Nucleus accumbens (tissue), 56 donors: ENCODE measurements at regions not wholly inside any gene's neighbourhood (a gene's known extent, or its start where the extent isn't known, plus 50 kb on each side); places are given as distances from the start of the nearest gene placed in this dataset.
"Not testable (repeated sequence)": the region's sequence is repeated elsewhere in the genome, so short reads cannot be mapped to it uniquely, and the experiment has no call there.

ENCODE experiments used
- DNase-seq, 56 donors: peaks; one replicate each; lab custom pipeline; 2025; lab: John Stamatoyannopoulos, UW

- no peak for DNase-seq
Observed at GRCh38 chr3:110504401-110504800, 567.2 kb upstream of the NECTIN3 start.

- no peak for DNase-seq
Observed at GRCh38 chr3:110504901-110505300, 566.7 kb upstream of the NECTIN3 start.

- DNase-seq, result no peak
Observed at GRCh38 chr3:110506890-110507289, 564.7 kb upstream of the NECTIN3 start.

GRCh38 chr3:110507570-110507969 lies 564.0 kb upstream of the NECTIN3 start:
- not testable (repeated sequence) for DNase-seq

GRCh38 chr3:110512961-110513360 lies 558.7 kb upstream of the NECTIN3 start:
- DNase-seq, result no peak

GRCh38 chr3:110518031-110518430 lies 553.6 kb upstream of the NECTIN3 start:
- no peak for DNase-seq

- DNase-seq, result no peak
Observed at GRCh38 chr3:110519071-110519470, 552.5 kb upstream of the NECTIN3 start.

- DNase-seq, result no peak
Observed at GRCh38 chr3:110521019-110521418, 550.6 kb upstream of the NECTIN3 start.

- DNase-seq, result not testable (repeated sequence)
Observed at GRCh38 chr3:110525558-110526064, 546.0 kb upstream of the NECTIN3 start.

- DNase-seq, result no peak
Observed at GRCh38 chr3:110526777-110527727, 544.6 kb upstream of the NECTIN3 start.

GRCh38 chr3:110528305-110529121 lies 543.1 kb upstream of the NECTIN3 start:
- DNase-seq, result no peak

GRCh38 chr3:110530902-110531301 lies 540.7 kb upstream of the NECTIN3 start:
- DNase-seq, result no peak

- DNase-seq, result no peak
Observed at GRCh38 chr3:110533089-110533488, 538.5 kb upstream of the NECTIN3 start.

GRCh38 chr3:110542552-110543150 lies 529.0 kb upstream of the NECTIN3 start:
- DNase-seq, result no peak

GRCh38 chr3:110544730-110545129 lies 526.9 kb upstream of the NECTIN3 start:
- DNase-seq, result no peak

- no peak for DNase-seq
Observed at GRCh38 chr3:110550511-110550910, 521.1 kb upstream of the NECTIN3 start.

- no peak for DNase-seq
Observed at GRCh38 chr3:110562621-110563020, 509.0 kb upstream of the NECTIN3 start.

- no peak for DNase-seq
Observed at GRCh38 chr3:110564674-110565073, 506.9 kb upstream of the NECTIN3 start.

- DNase-seq, result no peak
Observed at GRCh38 chr3:110567029-110567428, 504.6 kb upstream of the NECTIN3 start.

- no peak for DNase-seq
Observed at GRCh38 chr3:110568246-110568645, 503.4 kb upstream of the NECTIN3 start.

- DNase-seq, result no peak
Observed at GRCh38 chr3:110569073-110569472, 502.5 kb upstream of the NECTIN3 start.
